NCI-H2171 treated with DMSO at 0.1 percent for 48 hours (cell line): ENCODE measurements at regions not wholly inside any gene's neighbourhood (a gene's known extent, or its start where the extent isn't known, plus 50 kb on each side); places are given as distances from the start of the nearest gene placed in this dataset.

Experiments used
- DNase-seq: peaks from one replicate; lab custom pipeline; 2025; lab: John Stamatoyannopoulos, UW

GRCh38 chr13:83592095-83592494, 290.2 kb downstream of the SLITRK1 start:
- no peak for DNase-seq

- no peak for DNase-seq
Measured at GRCh38 chr13:83589814-83590213, 292.5 kb downstream of the SLITRK1 start.

DNA sequence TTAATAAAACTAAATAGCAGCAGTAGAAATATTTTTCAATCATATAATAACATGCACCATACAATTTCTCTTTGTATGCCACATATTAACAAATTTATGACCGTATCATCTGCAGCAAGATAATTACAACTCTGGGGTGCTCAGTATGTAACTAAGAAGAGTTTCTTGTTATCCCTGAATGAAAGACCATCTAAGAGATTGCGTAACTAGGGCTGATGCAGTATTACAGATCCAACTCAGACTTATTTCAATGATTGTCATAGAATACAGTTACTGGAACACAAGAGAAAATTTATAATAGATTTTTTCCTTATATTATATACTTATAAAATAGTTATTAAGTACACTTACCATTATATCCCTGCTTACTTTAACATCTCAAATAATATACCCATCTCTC, 305.1 kb downstream of the SLITRK1 start:
- no peak for DNase-seq

- DNase-seq: no peak
Measured at GRCh38 chr13:83568019-83568418, 314.3 kb downstream of the SLITRK1 start.

- DNase-seq: no peak
Measured at GRCh38 chr13:83563499-83563898, 318.8 kb downstream of the SLITRK1 start.

GRCh38 chr13:83557845-83558244, 324.4 kb downstream of the SLITRK1 start:
- DNase-seq: no peak

DNA sequence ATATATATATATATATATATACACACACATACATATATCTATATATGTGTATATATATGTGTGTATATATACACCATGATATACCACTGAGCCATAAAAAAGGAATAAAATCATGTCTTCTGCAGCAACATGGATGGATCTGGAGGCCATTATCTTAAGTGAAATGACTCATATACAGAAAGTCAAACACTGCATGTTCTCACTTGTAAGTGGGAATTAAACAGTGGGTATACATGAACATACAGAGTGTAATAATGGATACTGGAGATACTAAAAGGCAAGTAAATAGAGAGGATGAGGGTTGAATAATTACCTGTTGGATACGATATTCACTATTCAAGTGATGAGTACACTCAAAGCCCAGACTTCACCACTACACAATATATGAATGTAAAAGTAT, 332.6 kb downstream of the SLITRK1 start:
- DNase-seq: no peak

- DNase-seq: no peak
Measured at GRCh38 chr13:83547043-83547442, 335.2 kb downstream of the SLITRK1 start.

- no peak for DNase-seq
Measured at GRCh38 chr13:83546476-83546875, 335.8 kb downstream of the SLITRK1 start.

GRCh38 chr13:83538636-83539035, 343.6 kb downstream of the SLITRK1 start:
- DNase-seq: no peak

- DNase-seq: no peak
Measured at GRCh38 chr13:83536941-83537340, 345.3 kb downstream of the SLITRK1 start.

DNA sequence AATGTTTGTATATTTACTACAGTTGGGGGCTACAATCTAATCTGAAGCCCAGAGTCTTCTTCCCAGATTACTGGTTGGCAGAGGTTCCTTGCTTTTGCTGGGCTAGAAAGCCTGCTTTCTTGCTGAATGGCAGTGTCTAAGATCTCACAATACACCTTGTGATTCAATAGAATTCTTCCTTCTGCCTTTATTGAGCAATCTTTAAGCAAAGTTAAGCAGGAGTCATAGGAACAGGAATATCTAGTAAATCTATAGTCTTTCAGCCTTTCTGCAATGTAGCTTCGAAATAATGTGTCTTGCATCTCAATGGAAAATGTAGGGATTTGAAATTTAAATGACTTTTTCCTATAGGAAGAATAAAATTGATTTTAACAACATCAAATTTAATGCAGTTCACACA, 346.1 kb downstream of the SLITRK1 start:
- DNase-seq: no peak

DNA sequence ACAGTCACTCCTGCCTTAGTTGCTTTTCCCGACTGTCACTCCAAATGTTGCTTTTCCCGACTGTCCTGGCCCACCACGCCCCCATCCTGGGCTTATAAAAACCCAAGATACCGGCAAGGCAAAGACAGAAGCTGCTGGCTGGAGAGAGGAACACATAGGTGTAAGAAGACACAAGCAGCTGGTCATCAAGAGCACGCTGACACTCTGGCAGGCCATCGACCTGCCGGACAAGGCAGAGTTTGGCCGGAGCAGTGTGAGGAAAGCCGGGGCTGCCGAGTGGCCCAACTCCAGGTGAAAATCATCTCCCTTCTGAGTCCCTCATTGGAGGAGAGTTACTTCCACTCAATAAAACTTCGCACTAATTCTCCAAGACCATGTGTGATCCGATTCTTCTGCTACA, 349.5 kb downstream of the SLITRK1 start:
- DNase-seq: no peak

DNA sequence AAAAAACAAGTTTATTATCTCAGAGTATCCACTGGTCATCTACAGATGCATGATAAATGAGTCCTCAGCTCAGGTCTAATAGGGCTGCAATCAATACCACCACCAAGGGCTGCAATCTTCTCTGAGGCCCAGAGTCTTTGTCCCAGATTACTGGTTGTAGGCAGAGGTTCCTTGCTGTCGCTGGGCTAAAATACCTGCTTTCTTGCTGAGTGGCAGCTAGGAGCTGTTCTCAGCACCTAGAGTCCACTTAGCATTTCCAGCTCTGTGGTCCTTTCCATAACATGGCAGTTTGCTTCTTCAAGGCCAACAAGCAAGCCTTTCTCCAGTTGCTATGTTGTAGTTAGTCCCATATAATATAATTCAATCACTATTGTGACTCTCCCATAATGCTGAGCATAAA, 351.3 kb downstream of the SLITRK1 start:
- DNase-seq: no peak

DNA sequence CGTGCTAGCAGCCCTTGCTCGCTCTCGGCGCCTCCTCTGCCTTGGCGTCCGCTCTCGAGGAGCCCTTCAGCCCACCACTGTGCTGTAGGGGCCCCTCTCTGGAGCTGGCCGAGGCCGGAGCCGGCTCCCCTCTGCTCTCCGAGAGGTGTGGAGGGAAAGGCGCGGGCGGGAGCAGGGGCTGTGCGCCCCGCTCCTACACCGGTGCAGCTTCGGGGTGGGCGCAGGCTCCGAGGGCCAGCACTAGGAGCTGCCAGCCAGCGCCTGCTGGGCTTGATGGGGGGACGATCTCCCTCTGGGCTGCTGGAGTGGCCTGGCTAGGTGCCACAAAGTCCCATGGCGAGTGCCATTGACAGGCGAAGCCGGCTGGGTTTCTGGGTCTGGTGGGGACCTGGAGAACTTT, 365.5 kb downstream of the SLITRK1 start:
- DNase-seq: no peak

DNA sequence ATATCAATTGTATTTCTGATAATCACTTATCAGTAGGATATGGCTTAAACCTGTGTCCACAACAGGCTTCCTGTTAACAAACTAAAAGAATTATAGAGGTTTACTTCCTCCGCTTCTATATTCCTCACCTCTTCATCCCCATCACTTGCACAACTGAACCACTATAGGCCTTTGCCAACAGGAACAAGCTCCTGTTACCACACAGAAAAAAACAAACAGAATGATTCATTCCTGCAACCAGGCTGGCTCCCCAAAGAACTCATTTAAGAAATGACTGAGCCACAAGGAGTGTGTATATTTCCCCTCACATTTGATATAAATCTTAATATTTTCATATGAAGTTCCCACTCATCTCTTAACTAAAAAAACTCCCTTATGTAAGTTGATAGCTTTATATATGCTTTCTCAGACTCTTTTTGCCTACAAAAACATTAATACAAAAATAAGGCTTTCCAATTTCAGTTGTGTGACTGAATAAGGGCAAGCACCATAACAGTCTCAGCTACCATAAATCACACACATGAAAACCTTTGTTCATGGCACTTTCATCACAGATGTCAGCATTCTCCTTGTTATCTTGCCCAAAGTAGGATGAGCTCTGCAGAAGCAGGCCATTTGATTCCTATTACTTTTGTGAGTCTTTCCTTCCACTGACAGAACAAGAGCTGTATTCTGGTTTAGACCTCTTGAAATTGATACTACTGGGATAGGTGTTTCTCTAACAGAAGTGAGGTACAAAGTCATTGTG, 366.8 kb downstream of the SLITRK1 start:
- DNase-seq: no peak

- DNase-seq: no peak
Measured at GRCh38 chr13:83508771-83509301, 373.4 kb downstream of the SLITRK1 start.

DNA sequence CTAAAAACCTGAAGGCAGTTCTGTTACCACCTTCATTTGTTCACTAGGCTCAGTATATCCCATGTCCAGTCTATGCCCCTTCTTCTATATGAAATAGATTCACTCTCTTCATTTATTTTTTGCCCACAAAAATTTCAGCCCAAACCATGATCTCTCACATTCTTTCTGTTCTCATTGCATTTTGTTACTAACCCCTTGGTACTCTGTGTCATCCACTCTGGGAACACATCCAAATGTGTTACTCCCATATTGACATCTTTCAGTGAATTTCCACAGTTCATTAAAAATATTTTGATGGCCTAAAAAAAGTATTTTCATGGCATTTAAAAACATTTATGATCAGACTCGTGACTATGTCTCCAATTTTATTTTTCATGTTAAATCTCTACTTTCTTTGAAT, 378.9 kb downstream of the SLITRK1 start:
- no peak for DNase-seq

DNA sequence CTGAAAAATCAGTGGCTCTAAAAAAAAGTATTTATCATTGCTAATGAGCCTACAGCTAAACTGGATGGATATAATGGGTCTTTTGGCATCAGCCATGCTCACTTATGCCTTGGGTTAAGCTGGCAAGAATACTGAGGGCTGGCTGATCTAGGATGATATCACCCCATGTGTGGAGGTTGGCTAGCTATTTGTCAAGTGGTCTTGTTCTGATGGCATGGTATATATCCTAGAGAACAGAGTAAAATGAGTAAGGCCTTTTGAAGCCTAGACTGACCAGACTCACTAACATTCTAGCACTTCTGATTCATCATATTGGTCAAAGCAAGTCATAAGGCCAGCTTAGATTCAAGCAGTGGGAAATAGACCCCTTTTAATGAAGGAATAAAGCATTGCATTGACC, 383.0 kb downstream of the SLITRK1 start:
- no peak for DNase-seq

GRCh38 chr13:83498481-83499190, 383.6 kb downstream of the SLITRK1 start:
- no peak for DNase-seq

DNA sequence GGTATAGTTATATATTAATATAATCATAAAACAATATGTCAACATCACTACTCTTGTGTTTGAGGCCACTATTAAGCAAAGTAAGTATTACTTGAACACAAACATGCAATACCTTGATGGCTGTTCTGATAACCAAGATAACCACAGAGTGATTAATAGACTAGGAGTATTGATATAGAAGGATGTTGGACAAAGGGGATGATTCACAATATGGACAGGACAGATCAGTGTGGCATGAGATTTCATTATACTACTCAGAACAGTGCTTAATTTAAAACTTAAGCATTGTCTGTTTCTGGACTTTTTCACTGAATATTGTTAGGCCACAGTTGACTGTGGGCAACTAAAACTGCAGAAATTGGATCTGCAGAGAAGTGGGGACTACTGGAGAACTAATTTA, 384.2 kb downstream of the SLITRK1 start:
- no peak for DNase-seq

DNA sequence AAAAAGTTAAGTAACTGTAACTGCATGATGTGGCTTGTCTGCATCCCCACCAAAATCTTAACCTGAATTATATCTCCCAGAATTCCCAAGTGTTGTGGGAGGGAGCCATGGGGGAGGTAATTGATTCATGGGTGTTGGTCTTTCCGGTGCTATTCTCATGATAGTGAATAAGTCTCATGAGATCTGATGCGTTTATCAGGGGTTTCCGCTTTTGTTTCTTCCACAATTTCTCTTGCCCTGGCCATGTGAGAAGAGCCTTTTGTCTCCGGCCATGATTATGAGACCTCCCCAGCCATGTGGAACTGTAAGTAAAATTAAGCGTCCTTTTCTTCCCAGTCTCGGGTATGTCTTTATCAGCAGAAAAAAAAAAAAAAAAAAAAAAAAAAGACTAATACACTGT, 385.8 kb downstream of the SLITRK1 start:
- no peak for DNase-seq

DNA sequence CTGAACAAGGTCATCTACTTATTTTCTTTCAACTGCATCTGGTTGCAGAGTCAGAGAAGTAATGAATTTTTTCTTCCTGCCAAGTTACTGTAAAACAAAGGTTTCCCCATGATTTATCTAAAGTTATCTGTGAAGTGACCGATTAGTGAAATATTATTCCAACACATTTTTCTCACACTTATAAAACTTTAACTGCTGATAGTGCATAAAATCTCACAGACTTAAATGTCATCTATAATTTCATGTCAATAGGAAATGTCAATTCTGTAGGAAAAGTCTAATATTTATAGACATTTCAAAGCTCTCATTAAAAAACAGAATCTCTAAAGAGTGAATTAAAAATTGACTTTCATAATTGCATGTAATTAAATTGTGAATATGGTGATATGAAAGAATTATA, 397.2 kb downstream of the SLITRK1 start:
- DNase-seq: no peak

GRCh38 chr13:83471011-83471410, 411.3 kb downstream of the SLITRK1 start:
- no peak for DNase-seq
